ENCODE measurements at regions not wholly inside any gene's neighbourhood (a gene's known extent, or its start where the extent isn't known, plus 50 kb on each side); places are given as distances from the start of the nearest gene placed in this dataset.
"Not testable (repeated sequence)": the region's sequence is repeated elsewhere in the genome, so short reads cannot be mapped to it uniquely, and the experiment has no call there.

DNA sequence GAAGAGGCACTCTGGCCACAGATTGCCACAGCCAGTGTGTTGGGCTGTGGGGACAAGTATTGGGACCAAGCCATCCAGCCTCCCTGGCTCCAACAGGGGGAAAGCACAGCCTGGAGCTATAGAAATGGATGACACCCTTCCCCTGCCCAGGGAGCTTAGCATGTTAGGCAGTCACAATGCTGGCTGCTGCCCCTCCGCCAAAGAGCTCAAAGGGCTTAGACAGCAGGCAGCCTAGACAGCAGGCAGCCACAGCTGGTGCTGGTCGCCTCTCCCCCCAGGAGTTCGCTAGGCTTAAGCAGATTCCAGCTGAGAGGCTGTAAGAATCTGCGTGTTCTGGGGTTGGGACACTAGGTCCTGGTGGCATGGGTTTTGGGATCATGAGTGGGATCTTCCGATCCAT is 94.5 kb upstream of the MXRA5 start:
- no peak for DNase-seq (ENCODE audit: low spot score)

DNA sequence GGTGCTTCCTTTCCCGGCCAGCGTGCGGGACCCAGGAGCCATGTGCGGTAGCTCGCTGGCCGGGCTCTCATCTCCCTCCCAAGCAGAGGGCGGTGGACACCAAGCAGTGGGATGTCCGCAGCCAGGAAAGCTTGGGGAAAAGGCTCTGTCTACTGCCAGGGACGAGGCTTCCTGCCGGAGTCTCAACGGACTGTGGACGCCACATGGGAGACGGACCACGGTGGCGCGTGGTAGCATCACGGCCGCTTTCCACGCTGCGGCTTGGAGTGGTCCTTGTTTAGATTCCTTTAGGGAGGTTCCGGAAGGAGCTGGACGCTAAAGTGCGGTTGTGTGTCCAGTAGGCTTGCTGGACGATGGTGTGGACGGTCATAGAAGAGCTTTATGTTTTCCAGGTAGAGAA is 89.5 kb upstream of the MXRA5 start:
- DNase-seq (ENCODE audit: low spot score), result not testable (repeated sequence)

DNA sequence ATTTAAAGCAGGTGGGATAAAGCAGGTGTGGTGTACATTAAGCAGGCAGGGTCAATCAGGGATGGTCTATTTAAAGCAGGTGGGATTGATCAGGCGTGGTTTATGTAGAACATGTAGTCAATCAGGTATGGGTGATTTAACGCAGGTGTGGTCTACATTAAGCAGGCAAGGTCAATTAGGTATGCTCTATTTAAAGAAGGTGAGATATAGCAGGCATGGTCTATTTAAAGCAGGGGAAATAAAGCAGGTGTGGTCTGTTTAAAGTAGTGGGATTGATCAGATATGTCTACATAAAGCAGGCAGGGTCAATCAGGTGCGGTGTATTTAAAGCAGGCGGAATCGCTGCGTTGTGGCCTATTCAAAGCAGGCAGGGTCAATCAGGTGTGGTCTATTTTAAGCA is 88.6 kb upstream of the MXRA5 start:
- DNase-seq (ENCODE audit: low spot score), result no peak

DNA sequence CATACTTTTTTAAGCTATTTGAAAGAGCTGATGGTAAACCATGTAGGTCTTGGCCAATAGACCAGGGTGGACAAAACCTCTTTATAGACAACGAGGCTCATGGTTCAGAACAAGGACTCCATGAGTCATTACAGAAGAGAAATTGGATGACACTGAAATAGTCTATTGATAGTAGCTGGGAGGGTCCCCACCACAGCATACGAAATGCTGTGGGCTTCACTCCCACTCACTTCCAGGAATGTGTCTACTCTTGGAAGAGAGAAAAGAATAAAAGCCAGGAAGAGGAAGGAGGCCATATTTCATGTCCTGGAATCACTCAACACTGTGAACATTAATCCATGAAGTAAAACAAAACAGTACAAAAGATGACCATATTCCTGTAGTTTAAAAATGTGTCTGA is 82.3 kb upstream of the MXRA5 start:
- DNase-seq (ENCODE audit: low spot score), result no peak

DNA sequence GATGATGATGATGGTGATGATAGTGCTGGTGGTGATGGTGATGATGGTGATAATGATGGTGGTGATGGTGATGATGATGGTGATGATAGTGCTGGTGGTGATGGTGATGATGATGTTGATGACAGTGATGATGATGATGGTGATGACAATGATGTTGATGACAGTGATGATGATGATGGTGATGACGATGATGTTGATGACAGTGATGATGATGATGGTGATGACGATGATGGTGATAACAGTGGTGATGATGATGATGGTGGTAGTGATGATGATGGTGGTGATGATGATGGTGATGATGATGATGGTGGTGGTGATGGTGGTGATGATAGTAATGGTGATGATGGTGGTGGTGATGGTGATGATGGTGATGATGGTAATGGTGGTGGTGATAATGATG is 80.1 kb upstream of the MXRA5 start:
- no peak for DNase-seq (ENCODE audit: low spot score)

DNA sequence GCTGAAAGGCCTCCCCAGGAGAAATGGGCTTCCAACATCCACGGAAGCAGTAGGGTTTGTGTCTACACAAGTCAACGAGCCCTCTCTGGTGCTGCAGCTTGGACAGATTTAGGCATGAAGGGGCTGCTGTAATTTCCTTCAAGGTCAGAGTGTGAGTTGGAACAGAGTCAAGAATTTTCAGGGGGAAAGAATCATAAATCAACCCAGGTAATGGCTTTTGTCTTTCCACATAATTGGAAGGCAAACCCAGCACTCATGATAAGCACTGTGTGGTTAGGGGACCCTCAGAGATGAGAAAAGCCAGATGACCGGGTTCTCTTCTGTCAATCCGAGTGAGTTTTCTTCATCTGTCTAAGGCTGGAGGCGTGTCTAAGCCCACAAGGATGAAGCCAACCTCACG is 78.6 kb upstream of the MXRA5 start:
- DNase-seq (ENCODE audit: low spot score), result no peak

DNA sequence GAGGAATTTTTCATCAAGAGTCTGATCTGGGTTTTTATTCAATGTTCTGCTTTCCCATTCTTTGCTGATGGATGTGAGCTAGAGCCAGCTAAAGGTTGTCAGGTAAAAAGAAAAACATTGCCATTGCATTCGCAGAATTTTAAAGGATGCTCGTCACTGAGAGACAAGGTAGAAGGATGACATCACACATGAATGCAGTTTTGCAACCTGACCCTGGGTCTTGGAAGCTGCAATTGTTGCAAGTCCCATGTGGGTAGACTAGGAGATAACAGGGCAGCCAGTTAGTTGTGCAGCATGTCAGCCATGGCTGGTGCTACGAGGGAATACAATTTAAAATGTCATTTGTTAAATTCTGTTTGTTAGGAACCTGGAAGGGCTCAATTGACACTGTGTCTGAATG is 73.9 kb upstream of the MXRA5 start:
- DNase-seq (ENCODE audit: low spot score), result no peak

DNA sequence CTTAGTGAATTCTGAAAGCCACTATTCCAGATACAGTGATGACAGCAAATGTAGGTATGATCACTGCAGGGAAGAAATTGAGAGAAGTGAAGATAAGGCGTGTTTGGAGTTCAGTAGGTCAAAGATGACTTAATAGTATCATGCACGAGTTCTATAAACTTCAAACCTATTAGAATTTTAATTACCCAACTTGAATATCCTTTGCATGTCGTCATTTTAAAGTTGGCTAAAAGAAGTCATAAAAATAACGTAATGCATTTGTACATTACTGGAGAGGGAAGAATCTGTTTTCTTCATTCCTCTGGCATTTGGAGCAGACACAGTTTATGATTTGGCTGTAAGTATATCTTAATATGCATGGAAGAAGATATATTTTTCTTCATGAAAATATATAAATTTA is 68.6 kb upstream of the MXRA5 start:
- no peak for DNase-seq (ENCODE audit: low spot score)

DNA sequence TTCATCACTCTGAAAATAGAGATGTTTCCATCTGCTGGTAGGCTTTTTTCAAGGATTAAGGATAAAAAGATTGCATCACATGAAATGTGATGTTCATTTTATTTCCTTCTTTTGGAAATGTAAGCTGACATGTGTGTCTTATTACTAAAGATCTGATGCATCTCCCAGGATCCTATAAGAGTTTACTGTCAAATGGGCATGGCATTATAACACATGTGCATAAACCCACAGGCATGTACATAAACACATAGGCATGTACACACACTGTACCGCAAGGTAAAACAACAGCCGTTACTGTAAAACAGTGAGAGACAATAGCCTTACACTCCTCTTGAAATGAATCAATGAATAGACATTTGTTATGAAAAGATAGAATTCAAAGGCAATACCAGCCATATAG is 65.2 kb upstream of the MXRA5 start:
- not testable (repeated sequence) for DNase-seq (ENCODE audit: low spot score)

DNA sequence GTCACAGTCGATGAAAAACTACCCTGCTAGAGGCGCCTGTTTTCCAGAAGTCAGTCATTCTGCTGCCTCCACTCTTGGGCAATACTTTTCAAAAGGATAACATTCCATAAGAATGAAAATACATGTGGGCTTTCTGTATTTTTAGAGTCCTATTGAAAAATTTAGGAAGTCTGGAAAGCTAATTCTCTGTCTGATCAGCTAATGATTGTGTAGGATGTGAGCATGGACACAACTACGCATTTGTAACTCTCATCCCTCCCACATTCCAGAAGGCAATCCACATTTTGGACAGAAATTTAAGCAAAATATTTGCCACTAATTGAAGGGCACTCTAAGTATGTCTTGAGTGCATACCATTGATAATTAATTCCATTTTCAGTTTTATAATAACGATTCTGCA is 63.5 kb upstream of the MXRA5 start:
- DNase-seq (ENCODE audit: low spot score), result not testable (repeated sequence)

DNA sequence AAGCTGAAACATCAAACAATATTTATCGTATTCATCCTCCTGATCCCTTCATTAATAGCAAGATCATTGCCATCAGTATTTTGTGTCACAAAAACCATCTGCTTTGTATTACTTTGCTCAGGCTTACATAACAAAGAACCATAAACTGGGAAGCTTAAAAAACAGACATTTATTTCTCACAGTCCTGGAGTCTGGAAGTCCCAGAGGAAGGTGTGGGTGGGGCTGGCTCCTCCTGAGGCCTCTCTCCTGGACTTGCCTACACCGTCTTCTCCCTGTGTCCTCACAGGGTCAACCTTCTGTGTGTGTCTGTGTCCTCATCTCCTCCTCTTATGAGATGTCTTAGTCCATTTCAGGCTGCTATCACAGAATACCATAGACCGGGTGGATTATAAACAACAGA is 61.3 kb upstream of the MXRA5 start:
- DNase-seq (ENCODE audit: low spot score), result no peak

DNA sequence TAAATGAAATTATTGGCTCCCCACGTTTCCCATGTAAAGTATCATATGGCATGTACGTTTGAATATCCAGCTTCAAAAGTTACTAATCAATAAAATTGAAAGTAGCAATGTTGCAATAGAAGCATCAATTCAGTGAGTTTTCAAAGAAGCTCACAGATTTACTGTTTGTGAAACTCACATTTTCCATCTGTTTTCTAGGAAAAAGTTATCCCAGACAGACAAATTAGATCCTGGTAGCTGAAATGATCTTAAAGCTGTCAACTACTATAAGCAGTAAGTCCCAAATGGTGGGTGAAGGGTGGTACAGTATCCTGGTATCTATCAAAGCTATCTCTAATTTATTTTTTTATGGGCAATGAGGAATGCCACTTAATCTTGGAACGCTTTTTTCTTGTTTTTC is 60.7 kb upstream of the MXRA5 start:
- DNase-seq (ENCODE audit: low spot score), result no peak

DNA sequence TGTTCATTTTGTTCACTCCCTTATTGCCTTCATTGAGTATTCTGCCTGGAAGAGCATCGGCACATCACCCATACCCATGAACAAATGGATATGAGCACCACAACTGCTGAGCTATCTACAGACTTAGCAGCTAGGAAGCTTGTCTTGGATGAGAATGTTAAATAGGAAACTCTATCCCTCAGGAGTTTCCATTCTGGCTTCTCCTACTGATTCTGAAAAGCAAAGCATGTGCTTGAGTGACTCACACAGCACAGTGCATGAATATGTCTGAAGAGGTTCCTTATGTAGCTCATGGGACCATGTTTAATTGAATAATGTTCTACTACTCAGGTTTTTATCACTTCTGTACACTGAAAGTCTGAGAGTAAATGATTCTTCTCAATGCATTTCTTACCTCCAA is 57.3 kb upstream of the MXRA5 start:
- no peak for DNase-seq (ENCODE audit: low spot score)
